HUDEP-2 (cell line): ENCODE measurements at regions not wholly inside any gene's neighbourhood (a gene's known extent, or its start where the extent isn't known, plus 50 kb on each side); places are given as distances from the start of the nearest gene placed in this dataset.
"Not testable (repeated sequence)": the region's sequence is repeated elsewhere in the genome, so short reads cannot be mapped to it uniquely, and the experiment has no call there.

Experiments
- DNase-seq, 76 experiments: peaks; one replicate each; lab custom pipeline; 2025; ENCODE audit not compliant: unreplicated experiment in 76 of 76; lab: John Stamatoyannopoulos, UW

DNA sequence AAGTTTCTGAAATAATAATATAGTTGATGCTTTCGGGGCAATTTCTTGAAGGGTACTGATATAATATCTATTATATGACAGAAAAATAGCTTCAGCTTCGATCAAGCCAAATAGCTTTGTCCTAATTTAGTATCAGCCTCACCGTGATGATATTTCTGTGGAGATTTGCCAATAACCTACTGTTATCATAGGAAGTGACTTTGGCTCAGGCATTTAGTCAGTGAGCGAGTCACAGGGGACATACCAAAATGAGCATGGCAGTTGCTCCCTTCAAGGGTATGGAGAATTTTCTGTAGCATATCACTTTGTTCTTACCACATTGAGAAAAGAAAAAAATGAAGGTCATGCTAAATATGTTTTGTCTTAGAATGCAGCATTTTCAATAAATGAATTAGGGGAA is 767.6 kb upstream of the SLITRK1 start:
- peak in 1 of 76 experiments; percentile 11 for DNase-seq

DNA sequence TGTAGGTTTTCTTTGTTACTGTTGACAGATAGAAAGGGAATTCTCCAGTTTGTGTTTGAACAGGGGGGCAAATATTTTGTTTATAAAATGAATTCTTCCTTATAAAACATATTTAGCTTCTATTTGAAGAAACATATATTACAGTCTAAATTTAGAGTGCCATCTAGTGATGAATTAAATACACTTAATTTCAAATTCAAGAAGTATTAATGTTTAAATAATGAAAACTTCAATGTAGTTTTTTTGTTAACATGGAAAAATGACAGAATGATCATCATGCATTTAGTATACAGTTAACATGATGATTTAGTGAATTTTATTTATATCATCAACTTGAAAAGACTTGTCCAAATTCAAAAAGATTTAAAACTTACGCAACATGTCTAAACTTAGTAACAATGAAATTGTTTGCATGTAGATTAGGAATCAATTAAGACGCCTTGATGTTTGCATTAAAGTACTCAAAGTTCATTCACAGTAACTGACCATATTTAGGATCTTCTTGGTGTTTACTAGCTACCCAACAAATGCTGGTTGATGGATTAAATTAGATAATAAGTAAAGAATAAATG is 765.9 kb upstream of the SLITRK1 start:
- DNase-seq: no peak

GRCh38 chr13:84646957-84647356 is 764.7 kb upstream of the SLITRK1 start:
- DNase-seq: no peak

DNA sequence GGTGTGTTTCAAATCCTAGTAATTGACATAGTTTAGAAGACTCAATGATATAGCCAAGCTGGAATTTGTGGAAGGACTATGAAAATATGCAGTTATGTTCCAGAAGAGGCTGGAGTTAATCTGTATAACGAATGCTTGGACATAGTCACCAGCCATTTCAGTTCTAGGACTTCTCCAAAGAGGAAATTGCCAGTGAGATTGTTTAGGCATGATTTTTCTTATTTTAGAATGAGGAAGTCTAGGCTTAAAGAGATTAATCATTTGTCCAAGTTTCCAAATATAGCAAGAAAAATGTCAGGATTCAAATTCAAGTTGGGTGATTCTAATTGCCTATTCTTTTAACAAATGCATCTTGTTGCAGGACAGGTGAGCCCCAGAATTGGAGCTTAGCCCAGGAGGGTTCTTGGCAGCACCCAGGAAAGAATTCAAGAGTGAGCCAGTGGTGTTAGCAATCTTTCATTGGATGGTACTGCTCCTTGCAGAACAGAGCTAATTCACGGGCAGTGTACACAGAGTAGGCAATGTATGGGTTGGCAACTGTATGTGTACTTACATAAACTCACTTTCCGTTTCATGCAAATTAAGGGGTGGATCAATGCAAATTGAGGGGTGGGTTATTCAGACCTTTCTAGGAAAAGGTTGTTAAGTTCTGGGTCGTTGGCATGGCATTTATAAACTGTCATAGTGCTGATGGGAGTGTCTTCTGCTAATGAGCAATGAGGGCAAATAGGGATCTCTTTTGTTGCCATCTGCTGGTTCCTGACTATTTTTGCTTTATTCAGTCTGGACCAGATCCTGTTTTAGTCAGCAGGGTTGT is 763.1 kb upstream of the SLITRK1 start:
- no peak for DNase-seq

GRCh38 chr13:84641491-84641890 is 759.2 kb upstream of the SLITRK1 start:
- no peak for DNase-seq

- DNase-seq: no peak
These were observed 758.4 kb upstream of the SLITRK1 start for GRCh38 chr13:84640691-84641090.

DNA sequence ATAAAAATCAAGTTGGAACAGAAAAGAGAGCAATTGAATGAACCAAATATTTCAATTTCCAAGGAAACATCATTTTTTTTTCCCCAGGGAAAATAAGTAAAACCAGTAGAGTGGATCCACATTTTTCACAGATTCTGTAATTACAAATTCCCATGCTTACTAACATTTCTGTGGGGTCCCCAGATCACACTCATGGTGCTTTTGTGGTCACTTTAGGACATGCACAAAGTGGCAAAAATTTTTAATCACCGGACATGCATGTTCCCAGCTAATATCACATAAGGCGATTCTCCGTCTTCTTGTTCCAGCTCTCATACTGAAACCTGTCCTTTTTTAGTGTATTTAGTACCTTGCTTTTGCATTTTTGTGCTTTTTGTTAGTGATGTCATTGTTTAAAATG is 748.2 kb upstream of the SLITRK1 start:
- DNase-seq: no peak

- no peak for DNase-seq
These were observed 734.6 kb upstream of the SLITRK1 start for GRCh38 chr13:84616864-84617263.

DNA sequence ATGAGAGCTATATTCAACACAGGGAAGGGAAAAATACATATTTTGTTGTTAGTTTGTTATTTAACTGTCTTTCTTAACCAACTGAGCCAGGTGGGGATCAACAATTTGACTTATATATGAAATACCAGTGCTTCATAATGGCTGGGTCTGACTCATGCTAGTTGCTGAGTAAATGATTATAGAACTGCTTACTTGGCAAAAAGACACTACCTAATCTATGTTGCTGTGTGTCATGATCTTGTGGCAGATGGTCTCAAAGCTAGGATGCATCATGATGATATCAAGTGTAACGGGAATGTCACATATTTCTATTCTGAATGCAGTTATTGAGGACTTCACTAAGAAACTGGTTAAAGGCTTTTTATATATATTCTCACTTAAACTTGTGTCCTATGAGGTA is 727.4 kb upstream of the SLITRK1 start:
- no peak for DNase-seq

- no peak for DNase-seq
These were observed 725.2 kb upstream of the SLITRK1 start for GRCh38 chr13:84607261-84608013.

GRCh38 chr13:84606616-84607015 is 724.3 kb upstream of the SLITRK1 start:
- no peak for DNase-seq

DNA sequence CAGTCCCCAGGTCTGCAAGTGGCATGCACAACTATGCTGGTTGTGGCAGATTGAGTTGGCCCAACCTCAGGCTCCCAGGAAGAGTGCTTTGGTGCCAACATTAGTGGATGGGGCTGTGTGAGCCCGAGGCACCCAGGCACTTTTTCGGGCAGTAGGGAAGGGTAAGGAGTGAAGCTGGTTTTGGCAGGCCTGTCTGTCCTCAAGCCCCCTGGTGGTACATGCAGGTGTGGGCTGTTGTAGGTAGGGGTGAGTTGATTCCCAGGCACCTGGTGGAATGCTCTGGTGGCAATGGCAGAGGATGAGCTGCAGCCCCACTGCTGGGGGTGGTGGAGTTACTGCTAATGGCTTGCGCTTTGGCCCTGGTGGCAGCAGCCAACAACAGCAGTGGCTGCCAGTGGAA is 723.7 kb upstream of the SLITRK1 start:
- DNase-seq: no peak

- DNase-seq: no peak
These were observed 709.2 kb upstream of the SLITRK1 start for GRCh38 chr13:84591444-84591843.

- DNase-seq: no peak
These were observed 708.4 kb upstream of the SLITRK1 start for GRCh38 chr13:84590663-84591062.

- no peak for DNase-seq
These were observed 705.7 kb upstream of the SLITRK1 start for GRCh38 chr13:84588023-84588422.

DNA sequence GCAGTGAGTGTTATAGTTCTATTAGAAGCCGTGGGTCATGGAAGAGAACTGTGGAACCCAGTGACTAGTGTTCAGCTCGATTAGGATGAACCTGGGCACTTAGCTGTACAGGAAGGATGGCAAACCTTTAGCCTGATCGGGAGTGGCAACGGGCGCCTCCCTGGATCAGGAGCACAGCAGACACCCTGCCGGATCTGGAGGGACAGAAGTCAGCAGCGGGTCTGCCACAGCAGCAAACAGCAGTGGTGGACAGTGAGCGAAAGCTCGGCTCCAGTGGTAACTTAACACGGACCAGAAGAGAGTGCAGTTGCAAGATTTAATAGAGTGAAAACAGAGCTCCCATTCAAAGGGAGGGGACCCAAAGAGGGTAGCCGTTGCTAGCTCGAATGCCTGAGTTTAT is 697.6 kb upstream of the SLITRK1 start:
- DNase-seq: not testable (repeated sequence)

DNA sequence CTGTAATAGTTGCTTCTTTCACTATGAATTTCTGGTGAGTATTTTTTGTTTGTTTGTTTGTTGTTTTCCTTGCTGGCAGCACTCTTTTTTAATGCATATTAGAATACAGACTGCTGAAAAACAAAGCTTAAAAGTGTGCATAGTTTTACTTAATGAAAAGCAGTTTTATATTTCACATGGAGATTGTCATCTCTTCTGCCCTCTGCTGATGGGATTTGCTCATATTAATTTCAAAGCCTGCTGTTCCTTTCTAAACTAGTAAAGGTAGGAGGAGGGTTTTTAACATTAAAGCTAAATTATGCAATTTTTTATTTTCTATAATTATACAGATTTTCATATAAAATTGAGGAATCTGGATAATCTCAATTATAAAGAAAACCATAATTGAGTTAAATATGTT is 692.6 kb upstream of the SLITRK1 start:
- no peak for DNase-seq

- DNase-seq: no peak
These were observed 689.0 kb upstream of the SLITRK1 start for GRCh38 chr13:84571264-84571663.

DNA sequence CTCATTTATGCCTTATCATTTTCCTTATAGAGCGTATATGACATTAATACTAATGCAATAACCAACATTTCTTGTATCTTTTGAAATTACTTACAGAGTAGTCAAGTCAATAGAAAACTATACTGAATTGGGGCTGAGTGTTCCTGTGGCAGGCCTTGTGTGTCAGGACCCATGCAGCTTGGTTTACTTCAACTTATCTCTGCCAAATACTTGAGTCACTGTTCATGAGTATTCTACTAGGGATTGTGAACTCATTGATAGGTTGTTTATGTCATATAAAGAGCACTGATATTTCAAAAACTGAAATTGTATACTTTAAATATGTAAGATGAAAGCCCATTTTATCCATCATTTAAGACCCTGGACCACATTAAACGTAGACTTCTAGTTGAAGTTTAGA is 688.6 kb upstream of the SLITRK1 start:
- no peak for DNase-seq

DNA sequence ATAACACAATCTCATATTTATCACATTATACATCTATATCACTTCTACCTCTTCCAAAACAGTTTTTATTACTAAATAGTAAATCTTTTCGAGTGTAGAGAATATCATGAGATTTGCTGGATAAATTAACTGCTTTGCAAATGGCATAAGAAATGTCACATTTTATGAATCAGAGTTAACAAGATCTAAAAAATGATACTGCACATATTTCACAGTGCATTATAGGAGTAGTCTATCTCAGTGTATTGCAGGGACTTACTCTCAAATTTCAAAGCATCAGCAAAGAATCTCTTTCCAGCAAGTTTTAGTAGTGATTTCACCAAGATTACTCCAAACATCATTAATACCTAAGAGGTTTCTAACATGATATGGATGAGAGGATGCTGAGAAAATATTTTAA is 687.1 kb upstream of the SLITRK1 start:
- no peak for DNase-seq

GRCh38 chr13:84567848-84568247 is 685.6 kb upstream of the SLITRK1 start:
- DNase-seq: no peak

DNA sequence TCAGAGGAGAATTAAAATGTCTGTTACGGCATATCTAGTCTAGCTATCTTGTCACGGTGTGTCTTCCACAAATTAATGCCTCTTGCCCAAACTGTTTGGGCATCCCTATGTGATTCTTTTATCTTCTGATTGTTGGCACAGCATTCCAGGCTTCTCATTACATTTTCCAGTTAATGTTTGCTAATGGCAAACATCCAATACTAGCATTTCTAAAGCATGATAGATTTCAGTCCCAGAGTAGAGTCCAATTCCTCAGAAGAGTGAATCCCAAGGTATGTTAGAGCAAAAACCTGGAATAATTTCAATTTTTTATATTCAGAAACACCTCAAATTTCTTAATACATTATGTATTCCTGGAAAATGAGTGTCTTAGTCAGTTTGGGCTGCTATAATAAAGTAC is 684.5 kb upstream of the SLITRK1 start:
- DNase-seq: no peak
